ENCODE measurements at regions not wholly inside any gene's neighbourhood (a gene's known extent, or its start where the extent isn't known, plus 50 kb on each side); places are given as distances from the start of the nearest gene placed in this dataset.

DNA sequence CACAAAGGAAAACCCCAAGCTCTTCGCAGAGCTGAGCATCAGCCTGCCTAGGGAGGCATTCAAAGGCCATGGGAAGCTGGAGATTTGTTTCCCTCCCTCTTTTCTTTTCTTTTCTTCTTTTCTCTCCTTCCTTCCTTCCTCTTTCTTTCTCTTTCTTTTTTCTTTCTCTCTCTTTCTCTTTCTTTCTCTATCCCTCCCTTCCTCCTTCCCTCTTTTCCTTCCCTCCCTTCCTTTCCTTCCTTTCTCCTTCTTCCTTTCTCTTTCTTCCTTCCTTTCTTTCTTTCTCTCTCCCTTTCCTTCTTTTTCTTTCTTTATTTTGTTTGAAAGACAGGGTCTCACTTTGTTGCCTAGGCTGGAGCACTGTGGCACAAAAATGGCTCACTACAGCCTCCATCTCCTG, 168.4 kb upstream of the ARL4C start:
- no peak for DNase-seq (ENCODE audit: extremely low read depth, low read depth, low spot score)

DNA sequence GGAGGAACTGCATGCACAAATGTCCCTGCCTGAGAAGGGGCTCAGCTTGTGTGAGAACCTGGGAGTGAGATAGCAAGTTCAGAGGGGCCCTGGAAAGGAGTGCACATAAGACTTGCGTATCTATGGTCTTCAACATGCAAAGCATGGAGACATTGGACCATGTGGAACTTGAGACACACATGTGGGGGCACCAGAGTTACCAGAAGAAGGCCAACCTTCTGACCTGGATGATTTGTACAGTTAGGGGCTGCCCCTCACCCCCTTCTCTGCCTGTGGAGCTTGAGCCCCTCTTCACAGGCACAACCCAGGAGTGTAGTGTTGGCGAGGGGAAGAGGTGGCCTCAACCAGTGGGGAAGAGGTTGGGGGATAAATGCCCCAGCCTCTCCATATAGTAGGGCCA, 165.0 kb upstream of the ARL4C start:
- DNase-seq (ENCODE audit: extremely low read depth, low read depth, low spot score) = no peak

DNA sequence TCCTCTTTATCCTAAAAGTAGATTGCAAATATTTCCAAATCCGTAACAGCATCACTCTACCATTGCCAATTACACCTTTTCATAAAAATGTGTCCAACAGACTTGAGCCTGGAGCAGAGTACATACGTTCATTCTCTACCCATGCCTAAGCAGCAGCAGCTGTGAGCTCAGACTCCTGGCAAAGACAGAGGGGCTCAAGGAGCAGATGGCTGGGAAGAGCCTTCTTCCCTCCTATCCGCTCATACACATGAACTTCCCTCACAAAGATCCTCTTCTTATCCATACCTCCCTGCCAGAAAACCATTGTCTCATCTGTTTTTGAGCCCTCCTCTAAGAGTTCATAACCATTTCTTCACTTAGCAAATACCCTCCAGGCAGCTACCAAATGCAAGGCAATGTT, 164.3 kb upstream of the ARL4C start:
- DNase-seq (ENCODE audit: extremely low read depth, low read depth, low spot score) = no peak

DNA sequence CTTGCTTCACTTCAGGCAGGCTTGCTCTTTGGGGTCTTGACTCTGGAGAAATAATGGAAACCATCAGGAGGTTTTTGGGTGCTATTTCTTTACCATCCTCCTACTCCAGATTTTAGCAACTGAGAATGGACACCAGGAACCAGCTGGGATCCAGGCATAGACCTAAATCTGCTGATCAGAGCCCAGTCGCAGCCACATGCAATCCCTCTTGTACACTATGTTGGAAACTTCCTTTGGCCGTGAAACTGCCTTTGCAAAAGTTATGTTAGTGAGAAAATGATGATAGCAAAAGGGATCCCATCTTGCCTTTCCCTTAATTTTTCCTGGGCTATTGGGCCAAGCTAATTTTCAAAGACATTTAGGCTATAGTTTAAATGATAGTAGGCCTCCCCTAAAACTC, 158.8 kb upstream of the ARL4C start:
- DNase-seq (ENCODE audit: extremely low read depth, low read depth, low spot score) = no peak

DNA sequence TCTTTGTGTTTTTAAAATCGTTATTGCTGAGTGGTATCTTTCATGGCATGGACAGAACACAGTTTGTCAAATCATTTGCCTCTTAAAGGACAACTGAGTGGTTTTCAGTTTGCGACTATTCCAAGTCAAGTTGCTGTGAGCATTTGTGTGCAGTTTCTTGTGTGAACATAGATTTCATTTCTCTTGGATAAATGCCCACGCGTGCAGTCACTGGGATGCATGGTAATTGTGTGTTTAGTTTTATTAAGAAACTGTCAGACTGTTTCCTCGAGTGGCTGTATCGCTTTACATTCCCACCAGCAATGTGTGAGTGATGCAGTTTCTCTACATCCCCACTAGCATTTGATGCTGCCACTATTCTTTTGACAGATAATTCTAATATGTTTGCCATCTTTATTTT, 154.0 kb upstream of the ARL4C start:
- no peak for DNase-seq (ENCODE audit: extremely low read depth, low read depth, low spot score)

DNA sequence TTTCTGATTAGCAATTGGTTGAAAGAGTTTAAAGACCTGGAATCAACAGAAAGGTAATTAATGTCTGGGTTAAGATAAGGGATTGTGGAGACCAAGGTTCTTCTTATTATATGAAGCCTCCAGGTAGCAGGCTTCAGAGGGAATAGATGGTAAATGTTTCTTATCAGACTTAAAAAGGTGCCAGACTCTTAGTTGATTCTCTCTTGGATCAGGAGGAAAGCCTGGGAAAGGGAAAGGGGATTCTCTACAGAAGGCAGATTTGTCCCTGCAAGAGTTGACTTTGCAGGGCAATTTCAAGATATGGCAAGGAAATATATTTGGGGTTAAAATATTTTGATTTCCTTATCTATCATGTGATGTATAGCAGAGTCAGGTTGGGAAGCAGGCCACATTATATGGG, 153.1 kb upstream of the ARL4C start:
- DNase-seq (ENCODE audit: extremely low read depth, low read depth, low spot score) = no peak

DNA sequence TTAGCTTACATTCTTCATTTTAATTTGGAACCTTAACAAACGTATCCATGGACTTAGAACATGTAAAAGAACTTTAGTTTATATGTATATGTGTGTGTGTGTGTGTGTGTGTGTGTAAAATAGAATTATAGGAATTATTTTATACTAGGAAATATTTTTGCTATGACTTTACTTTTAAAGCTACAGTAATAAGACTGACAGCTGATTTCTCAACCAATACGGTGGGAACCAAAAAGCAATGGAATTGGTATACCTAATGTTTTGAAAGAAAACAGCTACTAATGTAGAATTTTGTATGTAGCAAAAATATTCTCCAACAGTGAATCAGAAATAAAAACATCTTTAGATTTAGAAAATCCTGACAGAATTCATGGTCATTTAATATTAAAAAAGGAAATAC, 146.5 kb upstream of the ARL4C start:
- DNase-seq (ENCODE audit: extremely low read depth, low read depth, low spot score) = no peak

DNA sequence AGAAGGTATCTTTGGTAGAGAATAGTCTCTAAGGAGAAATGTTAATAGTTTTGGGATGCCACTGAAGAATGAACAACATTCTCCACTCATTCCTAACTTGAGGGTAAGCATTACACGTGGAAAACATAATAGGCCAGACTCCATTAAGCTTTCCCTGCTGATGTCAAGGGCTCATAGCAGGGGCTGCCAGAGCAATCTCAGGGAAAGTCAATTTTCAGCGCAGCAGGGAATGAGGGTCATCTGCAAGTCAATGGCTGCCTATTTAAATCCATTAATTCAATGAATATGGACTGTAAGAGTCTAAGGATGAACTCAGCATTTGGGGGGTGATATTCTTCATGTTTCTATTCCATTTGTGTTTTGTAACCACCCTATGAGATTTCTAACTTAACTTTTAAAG, 144.2 kb upstream of the ARL4C start:
- no peak for DNase-seq (ENCODE audit: extremely low read depth, low read depth, low spot score)

DNA sequence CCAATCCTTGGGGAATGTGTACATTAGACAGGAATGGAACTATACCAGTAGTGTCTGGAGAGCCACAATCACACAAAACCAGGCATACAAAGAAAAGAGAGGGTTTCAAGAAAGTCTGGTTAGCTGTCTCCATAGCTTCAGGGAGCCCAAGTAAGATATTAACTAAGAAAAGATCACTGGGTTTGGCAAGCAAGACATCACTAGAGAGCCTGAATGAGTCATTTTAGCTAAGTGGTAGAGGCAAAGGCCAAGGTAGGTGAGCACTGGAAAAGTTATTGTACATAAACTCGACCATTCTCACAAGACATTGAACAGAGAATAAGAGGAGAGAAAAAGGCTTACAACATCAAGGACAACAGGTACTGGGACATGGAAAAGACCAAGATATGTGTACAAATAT, 143.8 kb upstream of the ARL4C start:
- no peak for DNase-seq (ENCODE audit: extremely low read depth, low read depth, low spot score)

DNA sequence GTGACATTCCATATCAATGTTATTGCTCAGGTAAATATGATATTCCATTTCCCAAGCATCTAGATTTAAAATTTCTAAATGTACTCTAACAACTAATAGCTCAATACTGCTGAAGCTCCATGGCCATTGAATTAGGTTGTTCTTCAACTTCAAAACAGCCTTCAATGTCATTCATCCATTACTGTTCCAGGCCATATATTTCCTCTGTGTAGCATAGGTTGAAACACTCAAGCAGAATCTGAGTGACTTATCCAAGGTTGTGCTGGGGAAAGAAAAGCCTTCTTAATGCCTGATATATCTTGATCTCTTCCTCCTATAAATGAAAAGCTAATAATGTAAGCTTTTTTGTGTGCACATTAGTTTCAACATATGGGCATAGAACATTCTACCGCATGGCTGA, 142.1 kb upstream of the ARL4C start:
- no peak for DNase-seq (ENCODE audit: extremely low read depth, low read depth, low spot score)

DNA sequence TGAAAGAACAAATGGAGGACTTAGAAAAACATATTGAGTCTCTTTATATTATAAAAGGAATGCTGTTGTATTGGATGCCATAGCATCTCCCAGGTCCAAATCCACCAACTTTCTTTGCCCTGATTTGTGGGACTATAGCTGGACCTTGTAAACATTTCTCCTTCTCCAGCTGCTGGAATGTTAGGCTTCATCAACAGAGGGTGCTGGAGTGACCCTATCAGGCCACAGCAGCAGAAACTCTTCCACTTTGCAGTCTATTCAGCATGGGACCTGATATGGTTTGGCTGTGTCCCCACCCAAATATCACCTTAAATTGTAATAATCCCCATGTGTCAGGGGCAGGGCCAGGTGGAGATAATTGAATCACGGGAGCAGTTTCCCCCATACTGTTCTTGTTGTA, 138.4 kb upstream of the ARL4C start:
- no peak for DNase-seq (ENCODE audit: extremely low read depth, low read depth, low spot score)

DNA sequence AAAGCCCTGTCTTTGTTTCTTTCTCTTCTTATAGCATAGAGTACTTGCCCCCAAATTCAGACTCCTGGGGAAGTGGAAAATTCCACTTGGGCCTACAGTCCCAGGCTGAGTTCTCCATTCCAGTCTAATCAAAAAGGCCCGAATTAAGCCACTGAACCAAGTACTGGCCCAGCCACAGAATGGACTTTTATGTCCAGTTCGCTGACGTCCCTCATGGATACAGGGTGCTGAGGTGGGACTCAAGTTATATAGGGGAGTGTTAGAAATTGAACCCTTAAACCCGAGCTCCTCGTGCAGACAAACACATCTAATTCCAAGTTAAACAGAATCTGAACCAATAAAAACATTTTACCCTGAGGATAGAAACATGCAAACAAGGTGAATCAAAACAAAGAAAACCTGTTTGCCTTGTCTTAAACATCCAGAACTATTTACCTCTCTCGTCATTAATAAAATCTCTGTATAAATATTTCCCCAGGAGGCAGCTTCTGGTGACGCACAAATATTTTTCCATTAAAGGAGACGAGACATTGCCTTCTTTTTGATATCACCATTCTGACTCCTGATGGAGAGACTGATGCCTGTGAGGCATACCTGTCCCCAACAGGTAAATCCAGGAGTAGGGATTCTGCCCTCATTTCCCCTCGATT, 136.8 kb upstream of the ARL4C start:
- no peak for DNase-seq (ENCODE audit: extremely low read depth, low read depth, low spot score)

DNA sequence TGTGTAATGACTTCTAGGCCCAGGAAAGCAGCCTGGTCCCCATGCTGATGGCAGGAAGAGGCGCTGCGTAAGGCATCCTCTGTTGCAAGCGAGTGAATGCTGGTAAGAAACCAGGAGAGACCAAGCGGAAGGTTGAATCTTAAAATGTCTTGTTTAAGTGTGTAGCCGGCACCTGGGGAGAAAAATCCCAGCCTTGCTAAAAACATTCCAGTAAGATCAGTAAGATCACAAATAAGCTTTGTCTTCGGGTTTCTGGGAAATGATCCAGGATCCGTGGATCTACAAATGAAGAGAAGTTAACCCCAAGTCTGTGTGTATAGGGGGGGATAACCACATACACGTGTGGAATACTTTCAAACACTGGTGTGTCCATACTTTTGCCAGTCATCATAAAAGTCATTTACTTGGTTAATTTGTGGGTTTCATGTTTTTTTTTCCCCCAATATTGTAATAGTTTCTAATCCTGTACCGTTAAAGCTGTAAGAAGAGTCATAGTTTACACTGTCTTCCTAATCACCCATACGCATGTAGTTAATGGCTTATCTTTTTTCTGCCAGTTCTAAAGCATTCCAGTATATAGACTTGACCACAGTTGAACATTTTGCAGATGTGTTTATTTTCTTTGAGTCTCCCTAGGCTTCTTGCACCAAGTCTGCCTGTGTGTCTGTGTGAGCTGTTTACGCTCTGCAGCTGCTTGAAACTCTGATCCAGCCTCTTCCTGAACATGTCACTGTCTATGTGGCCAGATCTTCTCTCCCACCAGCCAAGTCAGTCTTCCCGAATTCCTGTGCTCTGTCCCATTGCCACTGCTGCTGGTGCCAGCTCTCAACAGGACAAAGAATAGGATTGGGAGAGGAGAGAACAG, 135.9 kb upstream of the ARL4C start:
- DNase-seq (ENCODE audit: extremely low read depth, low read depth, low spot score) = no peak

DNA sequence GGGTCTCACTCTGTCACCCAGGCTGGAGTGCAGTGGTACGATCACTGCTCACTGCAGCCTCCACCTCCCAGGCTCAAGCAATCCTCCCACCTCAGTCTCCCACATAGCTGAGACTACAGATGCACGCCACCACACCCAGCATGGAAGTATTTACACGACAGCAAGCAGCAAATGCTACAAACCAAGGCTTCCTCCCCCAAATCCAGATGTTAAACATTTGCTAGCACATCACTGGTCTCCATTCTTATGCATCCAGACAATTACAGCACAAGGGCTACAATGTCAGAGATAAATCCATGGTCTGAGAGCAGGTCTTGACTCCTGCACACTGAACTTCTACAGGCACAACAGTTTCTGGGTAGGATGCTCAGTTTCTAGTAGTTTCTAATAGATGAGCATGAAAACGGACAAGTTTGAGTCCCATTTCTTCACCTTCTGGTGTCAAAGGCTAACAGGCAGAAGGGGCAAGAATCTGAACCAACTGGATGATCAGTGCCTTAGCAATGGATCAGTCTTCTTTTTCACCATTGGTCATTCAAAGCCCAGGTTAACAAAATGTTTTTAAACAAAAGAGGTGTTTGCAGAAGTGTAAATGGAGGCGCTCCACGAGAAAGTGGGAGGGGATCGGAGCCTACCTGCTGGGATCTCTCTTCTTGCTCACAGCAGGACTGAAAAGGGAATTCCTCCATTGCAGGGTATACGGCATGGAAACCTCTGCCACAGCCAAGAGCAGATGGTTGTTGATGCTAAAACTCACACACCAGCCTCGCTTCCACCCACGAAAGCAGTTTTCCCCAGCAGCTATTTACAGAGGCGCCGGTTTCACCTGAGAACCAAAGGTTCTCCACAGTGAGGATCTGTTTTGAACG, 135.0 kb upstream of the ARL4C start:
- DNase-seq (ENCODE audit: extremely low read depth, low read depth, low spot score) = no peak

DNA sequence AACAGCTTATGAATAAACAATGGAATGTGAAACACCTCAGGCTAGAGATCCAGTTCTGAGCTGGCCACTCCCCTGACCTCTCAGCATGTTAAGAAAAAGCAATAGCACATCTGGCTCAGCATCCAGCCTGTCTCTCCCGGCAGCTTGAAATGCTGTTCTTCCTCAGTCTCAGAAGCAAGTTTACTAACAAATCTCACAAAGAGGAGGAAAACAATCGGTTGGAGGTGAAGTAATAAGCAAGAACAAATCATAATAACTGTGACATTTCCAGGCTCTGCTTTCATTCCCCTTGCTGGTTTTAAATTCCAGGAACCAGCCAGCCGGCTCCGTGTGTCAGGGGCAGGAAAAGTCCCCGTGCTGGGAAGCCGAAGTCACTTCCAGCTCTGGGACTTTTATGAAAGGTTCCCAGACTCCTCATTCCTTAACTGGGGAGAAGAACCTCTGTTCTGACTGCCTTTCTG, 133.9 kb upstream of the ARL4C start:
- DNase-seq (ENCODE audit: extremely low read depth, low read depth, low spot score) = no peak

DNA sequence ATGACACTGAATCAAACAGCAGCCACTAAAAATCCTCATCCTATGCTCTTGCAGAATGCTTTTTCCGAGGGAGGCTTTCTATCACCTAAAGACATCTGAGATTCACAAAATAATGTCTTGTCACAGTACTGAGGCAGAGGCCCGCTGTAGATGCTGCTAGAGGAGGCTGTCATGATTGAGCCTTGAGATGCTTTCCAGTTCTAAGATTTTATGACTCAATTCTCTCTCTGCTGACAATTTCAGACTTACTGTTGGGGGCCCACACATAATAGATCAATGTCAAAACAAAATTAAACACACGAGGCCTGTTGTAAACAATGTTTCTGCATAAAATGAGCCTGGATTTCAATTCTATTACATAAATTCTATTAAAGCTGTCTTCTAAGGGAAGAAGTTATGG, 132.7 kb upstream of the ARL4C start:
- DNase-seq (ENCODE audit: extremely low read depth, low read depth, low spot score) = no peak

DNA sequence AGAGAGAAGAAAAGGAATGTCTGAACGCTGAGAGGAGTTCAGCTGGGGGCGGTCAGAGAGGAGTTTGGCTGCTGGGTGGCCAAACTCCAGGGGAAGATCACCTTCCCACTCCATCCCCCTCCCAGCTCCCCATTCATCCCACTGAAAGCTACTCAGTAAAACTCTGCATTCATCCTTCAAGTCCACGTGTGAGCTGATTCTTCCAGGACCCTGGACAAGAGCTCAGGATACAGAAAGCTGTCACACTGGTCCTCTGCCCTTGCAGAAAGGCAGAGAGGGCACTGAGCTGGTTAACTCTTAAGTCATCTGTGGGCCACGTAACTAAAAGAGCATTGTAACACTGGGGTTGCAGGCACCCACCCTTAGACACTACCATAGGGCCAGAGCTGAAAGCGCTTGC, 132.1 kb upstream of the ARL4C start:
- no peak for DNase-seq (ENCODE audit: extremely low read depth, low read depth, low spot score)

DNA sequence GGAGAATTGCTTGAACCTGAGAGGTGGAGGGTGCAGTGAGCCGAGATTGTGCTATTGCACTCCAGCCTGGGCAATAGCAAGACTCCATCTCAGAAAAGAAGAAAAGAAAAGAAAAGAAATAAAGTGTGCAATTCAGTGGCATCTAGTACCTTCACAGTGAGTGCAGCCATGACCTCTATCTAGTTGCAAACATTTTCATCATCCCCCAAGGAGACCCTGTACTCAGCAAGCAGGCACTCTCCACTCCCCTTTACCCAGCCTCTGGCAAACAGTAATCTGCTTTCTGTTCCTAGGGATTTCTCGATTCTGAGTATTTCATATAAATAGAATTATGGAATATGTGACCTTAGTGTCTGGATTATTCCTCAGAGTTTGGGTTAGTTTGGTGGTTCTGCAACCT, 130.4 kb upstream of the ARL4C start:
- DNase-seq (ENCODE audit: extremely low read depth, low read depth, low spot score) = no peak

DNA sequence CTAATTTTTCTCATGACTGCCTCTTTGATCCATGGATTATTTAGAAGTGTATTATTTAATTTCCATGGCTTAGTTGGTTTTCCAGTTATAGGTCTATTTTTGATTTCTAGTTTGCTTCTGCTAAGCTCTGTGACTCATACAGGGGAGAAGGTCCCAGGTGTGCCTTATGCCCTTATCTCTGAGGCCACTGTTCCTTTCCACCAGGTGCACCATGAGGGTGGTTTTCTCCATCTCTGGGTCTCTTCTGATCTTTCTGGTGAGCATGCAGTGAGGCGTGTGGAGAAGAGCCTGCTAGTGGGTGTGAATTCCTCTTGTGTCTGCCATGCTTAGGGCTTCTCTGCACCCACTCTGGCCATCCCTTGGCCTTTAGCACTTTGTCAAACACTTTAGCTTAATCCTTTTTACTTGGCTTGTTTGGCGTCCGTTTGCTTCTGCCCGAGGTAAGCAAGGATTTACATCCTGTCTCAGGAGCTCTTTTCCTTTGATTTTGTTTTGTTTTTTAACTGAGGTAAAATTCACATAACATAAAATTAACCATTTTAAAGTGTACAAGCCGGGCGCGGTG, 129.8 kb upstream of the ARL4C start:
- DNase-seq (ENCODE audit: extremely low read depth, low read depth, low spot score) = no peak

DNA sequence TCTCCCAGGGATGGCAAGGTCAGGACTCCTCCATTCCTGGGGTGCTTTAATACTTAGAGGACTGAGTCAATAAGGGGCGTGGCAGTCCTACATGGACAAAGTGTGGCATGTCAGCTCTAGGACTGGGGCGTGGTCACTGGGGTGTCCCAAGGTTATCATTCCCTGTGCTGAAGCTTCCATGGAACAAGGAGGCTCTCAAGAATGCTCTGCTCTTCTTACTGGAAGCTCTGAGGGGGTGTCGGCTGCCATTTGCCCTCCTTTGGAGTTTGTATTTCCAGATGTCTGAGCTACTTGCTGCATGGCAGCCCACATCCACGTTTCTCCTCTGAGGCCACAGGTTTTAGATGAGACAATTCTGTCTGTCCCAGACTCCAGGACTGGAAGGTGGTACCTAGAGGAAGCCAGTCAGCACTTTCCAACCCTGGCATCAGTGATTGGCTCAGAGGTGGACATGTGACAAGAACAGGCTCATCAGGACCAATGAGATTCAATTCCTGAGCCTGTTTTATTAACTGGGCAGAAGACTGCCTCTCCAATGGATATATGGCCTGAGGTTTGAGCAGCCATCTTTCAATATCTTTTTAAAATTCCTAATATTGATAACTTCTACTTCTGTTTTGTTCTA, 128.9 kb upstream of the ARL4C start:
- no peak for DNase-seq (ENCODE audit: extremely low read depth, low read depth, low spot score)

DNA sequence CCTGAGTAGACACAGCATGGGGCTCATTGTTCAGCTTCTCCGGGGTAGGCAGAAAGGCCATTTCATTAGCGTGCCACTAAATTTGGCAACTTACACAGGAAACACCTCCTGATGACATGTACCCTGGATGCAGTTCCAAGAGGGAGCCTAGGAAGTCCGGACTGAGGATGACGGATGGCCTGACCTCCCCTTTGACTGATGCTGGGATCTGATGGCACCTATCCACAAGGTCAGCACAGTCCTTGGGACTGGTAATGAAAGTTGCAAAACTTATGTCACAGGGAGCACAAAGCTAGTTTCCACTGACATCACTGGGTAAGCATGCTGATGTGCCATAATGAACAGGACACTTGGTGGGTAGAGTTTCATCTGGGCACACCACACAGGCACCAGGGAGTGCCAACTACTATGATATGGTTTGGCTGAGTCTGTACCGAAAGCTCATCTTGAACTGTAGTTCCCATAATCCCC, 126.7 kb upstream of the ARL4C start:
- no peak for DNase-seq (ENCODE audit: extremely low read depth, low read depth, low spot score)

Measured in glomerular endothelial cell (primary cell).